Activated CD4-positive, CD25-positive, alpha-beta regulatory T cell treated with anti-CD3 and anti-CD28 coated beads, Interleukin-2, amount 50 U/mL, for 24 hours (primary cell): ENCODE measurements at regions not wholly inside any gene's neighbourhood (a gene's known extent, or its start where the extent isn't known, plus 50 kb on each side); places are given as distances from the start of the nearest gene placed in this dataset.
"Not testable (repeated sequence)": the region's sequence is repeated elsewhere in the genome, so short reads cannot be mapped to it uniquely, and the experiment has no call there.

Experiments
- ATAC-seq, 2 donors: fragments of 150-1000 bp; cut with Tn5 transposase; one replicate each; pipeline ENCODE4 v1.10.0; 2021; ENCODE audit warnings: mild to moderate bottlenecking in 1 of 2, moderate library complexity in 1 of 2

GRCh38 chr6:43883847-43884651 lies 114.0 kb downstream of the VEGFA start:
- ATAC-seq, result peak in 1 of 2 donors; percentile 23

- ATAC-seq, result not testable (repeated sequence)
Measured at GRCh38 chr6:43882690-43883448, 112.9 kb downstream of the VEGFA start.

GRCh38 chr6:43880236-43881137 lies 110.5 kb downstream of the VEGFA start:
- no peak for ATAC-seq

GRCh38 chr6:43879722-43880121 lies 109.7 kb downstream of the VEGFA start:
- ATAC-seq, result no peak

- no peak for ATAC-seq
Measured at GRCh38 chr6:43878823-43879495, 108.9 kb downstream of the VEGFA start.

- no peak for ATAC-seq
Measured at GRCh38 chr6:43878127-43878634, 108.2 kb downstream of the VEGFA start.

GRCh38 chr6:43877463-43878126 lies 107.6 kb downstream of the VEGFA start:
- no peak for ATAC-seq

GRCh38 chr6:43877036-43877435 lies 107.0 kb downstream of the VEGFA start:
- no peak for ATAC-seq

- no peak for ATAC-seq
Measured at GRCh38 chr6:43876602-43877001, 106.6 kb downstream of the VEGFA start.

GRCh38 chr6:43875849-43876572 lies 106.0 kb downstream of the VEGFA start:
- ATAC-seq, result no peak

- no peak for ATAC-seq
Measured at GRCh38 chr6:43874814-43875590, 105.0 kb downstream of the VEGFA start.

- no peak for ATAC-seq
Measured at GRCh38 chr6:43873806-43874714, 104.0 kb downstream of the VEGFA start.

- ATAC-seq, result no peak
Measured at GRCh38 chr6:43871933-43872332, 101.9 kb downstream of the VEGFA start.

- no peak for ATAC-seq
Measured at GRCh38 chr6:43871284-43871683, 101.3 kb downstream of the VEGFA start.

- ATAC-seq, result no peak
Measured at GRCh38 chr6:43870660-43871061, 100.7 kb downstream of the VEGFA start.

GRCh38 chr6:43869792-43870659 lies 100.0 kb downstream of the VEGFA start:
- no peak for ATAC-seq

- ATAC-seq, result no peak
Measured at GRCh38 chr6:43869079-43869710, 99.2 kb downstream of the VEGFA start.
